Spleen (tissue), 11 donors: ENCODE measurements at regions not wholly inside any gene's neighbourhood (a gene's known extent, or its start where the extent isn't known, plus 50 kb on each side); places are given as distances from the start of the nearest gene placed in this dataset.

Experiments used
- DNase-seq: peaks from one replicate; pipeline ENCODE4 v3.0.0-alpha.2; 2020
- H3K27ac ChIP-seq, 8 donors: fragments of 200-600 bp; sonication (generic) in 7 of 8; 1 replicate in 4 of 8; 2 replicates in 4 of 8; pipeline versions ENCODE4 v1.5.0 to v1.8.0; 2016 to 2021; ENCODE audit warnings: inconsistent platforms in 4 of 8, mild to moderate bottlenecking in 4 of 8, moderate library complexity in 1 of 8
- H3K27me3 ChIP-seq, 7 donors: fragments of 200-600 bp; sonication (generic) in 6 of 7; replicated peaks in 1 of 7; 1 replicate in 4 of 7; 2 replicates in 3 of 7; pipeline versions ENCODE4 v1.5.0 to v1.8.0; 2016 to 2021; ENCODE audit warnings: inconsistent platforms in 3 of 7, mild to moderate bottlenecking in 1 of 7
- H3K36me3 ChIP-seq, 6 donors: fragments of 200-600 bp; sonication (generic) in 5 of 6; 1 replicate in 4 of 6; 2 replicates in 2 of 6; pipeline versions ENCODE4 v1.5.0 to v1.8.0; 2016 to 2021; ENCODE audit warnings: inconsistent platforms in 2 of 6
- H3K4me1 ChIP-seq, 6 donors: fragments of 200-600 bp; sonication (generic) in 5 of 6; 1 replicate in 3 of 6; 2 replicates in 3 of 6; pipeline versions ENCODE4 v1.5.0 to v1.8.0; 2016 to 2021; ENCODE audit warnings: inconsistent platforms in 3 of 6
- H3K4me3 ChIP-seq, 8 donors: fragments of 200-600 bp; sonication (generic) in 7 of 8; 1 replicate in 4 of 8; 2 replicates in 4 of 8; pipeline versions ENCODE4 v1.5.0 to v1.8.0; 2016 to 2021; ENCODE audit warnings: inconsistent platforms in 4 of 8, mild to moderate bottlenecking in 4 of 8, moderate library complexity in 2 of 8
- H3K9me3 ChIP-seq, 8 donors: fragments of 200-600 bp; sonication (generic) in 7 of 8; 1 replicate in 4 of 8; 2 replicates in 4 of 8; pipeline versions ENCODE4 v1.5.0 to v1.8.0; 2016 to 2021; ENCODE audit warnings: inconsistent platforms in 4 of 8
- POLR2A ChIP-seq, 3 donors: fragments of 450-650 bp; IDR thresholded peaks; one replicate each; pipeline ENCODE4 v1.5.1; 2017; ENCODE audit warnings: antibody characterized with exemption in 3 of 3, mild to moderate bottlenecking in 1 of 3
- POLR2AphosphoS5 ChIP-seq, 3 donors: sonication (generic); formaldehyde crosslinking; IDR thresholded peaks; one replicate each; pipeline ENCODE4 v1.5.1; 2017; ENCODE audit warnings: antibody characterized with exemption in 3 of 3
- WGBS, 5 donors: extraction: QIAGEN DNeasy Blood & Tissue Kit in 3 of 5; methylation state at CpG; one replicate each; pipeline versions ENCODE4 v1.1.5 to v1.1.7; 2013 to 2018; 5-methylcytosine and 5-hydroxymethylcytosine counted together
- intact Hi-C: fragments of 100-400 bp; cut with DNase I; formaldehyde crosslinking; loops from one replicate; pipeline ENCODE4 v1.15.0; 2023; ENCODE audit warnings: low total_unique reads
- TF ChIP-seq, protein P1 (sequence below), 11 experiments: fragments of 200-600 bp in 7 of 11; fragments of 450-650 bp in 4 of 11; sonication (generic) in 4 of 11; IDR thresholded peaks in 8 of 11; conservative IDR thresholded peaks in 3 of 11; 1 replicate in 7 of 11; 2 replicates in 4 of 11; pipeline versions ENCODE4 v1.4.0 to v1.8.0; 2016 to 2021; ENCODE audit warnings: antibody characterized with exemption in 11 of 11, inconsistent platforms in 4 of 11, mild to moderate bottlenecking in 1 of 11
- donor health status: healthy with polysubstance abuse.
- donor health status: DM: no; HTN: no; CAD: no; lungs with moderate emphysema.
- donor health status: DM: no; HTN: no; CAD: no.
- donor health status: Bipolar disorder and iron deficiency.
- donor health status: healthy.
- donor health status: DM: no; HTN: no; CAD: no.
- donor health status: DM: yes; HTN: yes; CAD: no.

DNA sequence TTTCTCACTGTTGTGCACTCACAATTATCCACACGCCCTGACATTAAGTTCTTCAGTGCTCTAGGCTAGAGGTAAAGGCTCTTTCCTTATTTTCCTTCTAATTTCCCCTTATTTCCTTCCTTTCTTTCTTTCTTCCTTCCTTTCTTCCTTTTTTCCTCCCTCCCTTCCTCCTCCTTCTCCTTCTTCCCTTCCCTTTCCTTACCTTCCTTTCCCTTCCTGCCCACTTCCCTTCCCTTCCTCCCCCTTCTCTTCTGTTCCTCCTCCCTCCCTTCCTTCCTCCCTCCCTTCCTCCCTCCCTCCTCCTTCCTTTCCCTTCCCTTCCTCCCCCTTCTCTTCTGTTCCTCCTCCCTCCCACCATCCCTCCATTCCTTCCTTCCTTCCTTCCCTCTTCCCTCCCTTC lies 317.0 kb upstream of the IRX1 start:
- H3K9me3 ChIP-seq: peaks cover 0 to 18% (median 0%) of the 10 kb centered on the region in 8 donors
- no peak overlapping the region for H3K27ac ChIP-seq
- no peaks in the 10 kb centered on the region for H3K27me3 ChIP-seq
- no peak overlapping the region for H3K4me3 ChIP-seq
- no peaks in the 10 kb centered on the region for H3K4me1 ChIP-seq
- no peak for DNase-seq
- H3K36me3 ChIP-seq: no peaks in the 10 kb centered on the region
- TF ChIP-seq, protein P1, sequence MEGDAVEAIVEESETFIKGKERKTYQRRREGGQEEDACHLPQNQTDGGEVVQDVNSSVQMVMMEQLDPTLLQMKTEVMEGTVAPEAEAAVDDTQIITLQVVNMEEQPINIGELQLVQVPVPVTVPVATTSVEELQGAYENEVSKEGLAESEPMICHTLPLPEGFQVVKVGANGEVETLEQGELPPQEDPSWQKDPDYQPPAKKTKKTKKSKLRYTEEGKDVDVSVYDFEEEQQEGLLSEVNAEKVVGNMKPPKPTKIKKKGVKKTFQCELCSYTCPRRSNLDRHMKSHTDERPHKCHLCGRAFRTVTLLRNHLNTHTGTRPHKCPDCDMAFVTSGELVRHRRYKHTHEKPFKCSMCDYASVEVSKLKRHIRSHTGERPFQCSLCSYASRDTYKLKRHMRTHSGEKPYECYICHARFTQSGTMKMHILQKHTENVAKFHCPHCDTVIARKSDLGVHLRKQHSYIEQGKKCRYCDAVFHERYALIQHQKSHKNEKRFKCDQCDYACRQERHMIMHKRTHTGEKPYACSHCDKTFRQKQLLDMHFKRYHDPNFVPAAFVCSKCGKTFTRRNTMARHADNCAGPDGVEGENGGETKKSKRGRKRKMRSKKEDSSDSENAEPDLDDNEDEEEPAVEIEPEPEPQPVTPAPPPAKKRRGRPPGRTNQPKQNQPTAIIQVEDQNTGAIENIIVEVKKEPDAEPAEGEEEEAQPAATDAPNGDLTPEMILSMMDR (IDR thresholded peaks at IDR 0.05 in 8 of 11, conservative IDR thresholded peaks at IDR 0.05 in 3 of 11): no peak
- TF ChIP-seq POLR2A (IDR thresholded peaks at IDR 0.05) (no peak), POLR2AphosphoS5 (IDR thresholded peaks at IDR 0.05) (no peak)
- intact Hi-C loops: no loop called here
- 43 to 55% (median 49%) methylated on average over 1 of the region's 1 CpG for WGBS, 5 donors

DNA sequence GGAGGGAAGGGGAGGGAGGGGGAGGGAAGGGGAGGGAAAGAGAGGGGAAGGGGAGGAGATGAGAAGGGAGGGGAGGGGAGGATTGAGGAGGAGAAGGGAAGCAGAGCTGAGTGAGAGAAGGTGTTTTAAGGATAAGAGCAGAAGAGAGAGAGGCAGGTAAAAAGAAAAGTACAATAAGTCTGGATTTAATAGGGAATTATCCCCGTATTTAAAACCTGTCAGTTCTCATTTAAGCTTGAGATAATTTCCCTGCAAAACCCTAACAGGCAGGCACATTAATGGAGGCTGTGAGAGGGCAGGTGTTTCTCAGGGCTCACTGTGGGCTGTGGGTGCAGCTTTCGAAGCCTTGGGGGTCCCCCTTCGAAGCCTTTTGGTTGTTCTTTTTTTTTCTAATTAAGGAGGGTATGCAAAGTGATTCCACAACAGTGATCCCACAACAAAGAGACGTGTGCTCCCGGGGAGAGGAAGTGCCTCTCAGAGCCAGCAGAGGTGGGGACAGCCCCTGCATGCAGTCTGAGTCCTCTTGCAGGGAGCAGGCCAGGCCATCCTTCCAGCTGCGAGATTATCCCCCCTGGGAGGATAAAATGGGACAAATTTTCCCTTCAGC lies 317.9 kb upstream of the IRX1 start:
- H3K27ac ChIP-seq: no peak overlapping the region
- TF ChIP-seq, protein P1 (IDR thresholded peaks at IDR 0.05 in 8 of 11, conservative IDR thresholded peaks at IDR 0.05 in 3 of 11): no peak
- no peak for TF ChIP-seq POLR2AphosphoS5 (IDR thresholded peaks at IDR 0.05)
- no peak for TF ChIP-seq POLR2A (IDR thresholded peaks at IDR 0.05)
- peaks cover 0 to 4% (median 0%) of the 10 kb centered on the region in 7 donors for H3K27me3 ChIP-seq
- intact Hi-C loops: no loop called here
- H3K4me1 ChIP-seq: no peaks in the 10 kb centered on the region
- no peaks in the 10 kb centered on the region for H3K36me3 ChIP-seq
- H3K4me3 ChIP-seq: no peak overlapping the region
- peaks cover 0 to 22% (median 0%) of the 10 kb centered on the region in 8 donors for H3K9me3 ChIP-seq
- DNase-seq: no peak
- 10 to 15% (median 11%) methylated on average over 6 of the region's 6 CpGs for WGBS, 5 donors

GRCh38 chr5:3276896-3277295 lies 318.7 kb upstream of the IRX1 start:
- intact Hi-C loops: no loop called here
- Histone ChIP-seq H3K27ac (no peak overlapping the region), H3K4me3 (no peak overlapping the region), H3K9me3 (peaks cover 0 to 26% (median 0%) of the 10 kb centered on the region in 8 donors), H3K27me3 (peaks cover 0 to 4% (median 0%) of the 10 kb centered on the region in 7 donors), H3K4me1 (no peaks in the 10 kb centered on the region), H3K36me3 (no peaks in the 10 kb centered on the region)
- TF ChIP-seq POLR2A (IDR thresholded peaks at IDR 0.05) (no peak), POLR2AphosphoS5 (IDR thresholded peaks at IDR 0.05) (no peak)
- TF ChIP-seq, protein P1 (IDR thresholded peaks at IDR 0.05 in 8 of 11, conservative IDR thresholded peaks at IDR 0.05 in 3 of 11): no peak
- no peak for DNase-seq
- 46 to 63% (median 53%) methylated on average over 7 of the region's 7 CpGs for WGBS, 5 donors

GRCh38 chr5:3269395-3270169 lies 326.1 kb upstream of the IRX1 start:
- no peak for DNase-seq
- no peak overlapping the region for H3K4me3 ChIP-seq
- H3K9me3 ChIP-seq: peaks cover 0 to 8% (median 0%) of the 10 kb centered on the region in 8 donors
- TF ChIP-seq POLR2A (IDR thresholded peaks at IDR 0.05): no peak
- intact Hi-C loops: no loop called here
- WGBS, 5 donors: 81 to 88% (median 85%) methylated on average over 28 of the region's 28 CpGs
- no peaks in the 10 kb centered on the region for H3K4me1 ChIP-seq
- no peaks in the 10 kb centered on the region for H3K36me3 ChIP-seq
- peaks cover 0 to 4% (median 0%) of the 10 kb centered on the region in 7 donors for H3K27me3 ChIP-seq
- H3K27ac ChIP-seq: no peak overlapping the region
